ENCODE measurements at regions not wholly inside any gene's neighbourhood (a gene's known extent, or its start where the extent isn't known, plus 50 kb on each side); places are given as distances from the start of the nearest gene placed in this dataset.

DNA sequence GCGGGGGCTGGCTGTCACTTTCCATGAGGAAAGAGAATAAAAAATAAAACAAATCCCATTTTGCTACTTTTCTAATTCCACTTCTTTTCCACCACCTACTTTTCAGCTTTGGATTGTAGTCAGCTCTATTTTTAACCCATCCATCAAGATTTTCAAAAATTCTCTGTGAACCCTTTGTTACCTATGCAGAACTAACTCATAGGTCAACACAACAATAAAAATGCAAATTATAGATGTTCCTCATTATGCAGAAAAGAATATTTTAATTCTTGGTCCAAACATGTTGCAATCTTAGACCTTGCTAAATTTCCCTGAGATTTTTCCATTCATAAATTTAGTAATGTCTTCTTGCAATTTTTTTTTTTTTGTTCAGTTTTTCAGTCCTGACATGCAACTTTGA lies 454.5 kb downstream of the ADAMTS20 start:
- Histone ChIP-seq H3K9me3 (ENCODE audit: control insufficient read depth in 4 of 4, low read length in 3 of 4) (no peaks in the 10 kb centered on the region), H3K27ac (ENCODE audit: low read depth in 1 of 2, low read length in 2 of 2) (no peak overlapping the region), H3K4me1 (ENCODE audit: control insufficient read depth in 4 of 4, insufficient read depth in 4 of 4, low read length in 3 of 4) (no peaks in the 10 kb centered on the region), H3K4me3 (ENCODE audit: low read depth in 1 of 3, low read length in 3 of 3) (no peak overlapping the region), H3K9ac (ENCODE audit: low read depth in 1 of 2, low read length in 2 of 2) (no peak overlapping the region), H3K27me3 (ENCODE audit: control insufficient read depth in 4 of 4, insufficient read depth in 4 of 4, low read length in 3 of 4) (no peaks in the 10 kb centered on the region), H3K36me3 (ENCODE audit: control insufficient read depth in 4 of 4, insufficient read depth in 3 of 4, low read depth in 1 of 4, low read length in 3 of 4) (no peaks in the 10 kb centered on the region)
- TF ChIP-seq RXRA (IDR thresholded peaks at IDR 0.05) (no peak), SP1 (IDR thresholded peaks at IDR 0.05) (no peak), FOXA1 (IDR thresholded peaks at IDR 0.05) (no peak), HNF4G (IDR thresholded peaks at IDR 0.05) (no peak), NR2F2 (IDR thresholded peaks at IDR 0.05) (no peak), CTCF (IDR thresholded peaks at IDR 0.05; ENCODE audit: low read depth, low read length, missing input control) (no peak)
- TF ChIP-seq, protein P1, sequence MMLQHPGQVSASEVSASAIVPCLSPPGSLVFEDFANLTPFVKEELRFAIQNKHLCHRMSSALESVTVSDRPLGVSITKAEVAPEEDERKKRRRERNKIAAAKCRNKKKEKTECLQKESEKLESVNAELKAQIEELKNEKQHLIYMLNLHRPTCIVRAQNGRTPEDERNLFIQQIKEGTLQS (IDR thresholded peaks at IDR 0.05), result no peak
- DNase-seq (ENCODE audit: low spot score), result no peak
- 85% methylated on average over 1 of the region's 1 CpG for WGBS

- H3K27ac ChIP-seq (ENCODE audit: low read depth in 1 of 2, low read length in 2 of 2), result no peak overlapping the region
- TF ChIP-seq ZBTB33 (IDR thresholded peaks at IDR 0.05), result no peak
- TF ChIP-seq HNF4G (IDR thresholded peaks at IDR 0.05), result no peak
- TF ChIP-seq EGR1 (IDR thresholded peaks at IDR 0.05; ENCODE audit: low read depth in 2 of 2), result no peak
- TF ChIP-seq SP1 (IDR thresholded peaks at IDR 0.05), result no peak
- TF ChIP-seq HNF4A (conservative IDR thresholded peaks at IDR 0.05), result no peak
- TF ChIP-seq, protein P2, sequence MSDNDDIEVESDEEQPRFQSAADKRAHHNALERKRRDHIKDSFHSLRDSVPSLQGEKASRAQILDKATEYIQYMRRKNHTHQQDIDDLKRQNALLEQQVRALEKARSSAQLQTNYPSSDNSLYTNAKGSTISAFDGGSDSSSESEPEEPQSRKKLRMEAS (IDR thresholded peaks at IDR 0.05), result no peak
- TF ChIP-seq, protein P1 (IDR thresholded peaks at IDR 0.05), result no peak
- no peak for TF ChIP-seq RXRA (IDR thresholded peaks at IDR 0.05)
- TF ChIP-seq FOXA1 (IDR thresholded peaks at IDR 0.05), result no peak
- TF ChIP-seq TAF1 (conservative IDR thresholded peaks at IDR 0.05), result no peak
- no peak for TF ChIP-seq JUND (IDR thresholded peaks at IDR 0.05)
- TF ChIP-seq CTCF (IDR thresholded peaks at IDR 0.05; ENCODE audit: low read depth, low read length, missing input control), result no peak
- TF ChIP-seq REST (IDR thresholded peaks at IDR 0.05), result no peak
- TF ChIP-seq RAD21 (IDR thresholded peaks at IDR 0.05), result no peak
- no peak for TF ChIP-seq FOXA2 (IDR thresholded peaks at IDR 0.05)
- TF ChIP-seq YY1 (IDR thresholded peaks at IDR 0.05), result no peak
- no peak for TF ChIP-seq GABPA (IDR thresholded peaks at IDR 0.05 in 1 of 2, conservative IDR thresholded peaks at IDR 0.05 in 1 of 2)
- TF ChIP-seq NR2F2 (IDR thresholded peaks at IDR 0.05), result no peak
- H3K27me3 ChIP-seq (ENCODE audit: control insufficient read depth in 4 of 4, insufficient read depth in 4 of 4, low read length in 3 of 4), result no peaks in the 10 kb centered on the region
- no peaks in the 10 kb centered on the region for H3K4me1 ChIP-seq (ENCODE audit: control insufficient read depth in 4 of 4, insufficient read depth in 4 of 4, low read length in 3 of 4)
- no peak overlapping the region for H3K4me3 ChIP-seq (ENCODE audit: low read depth in 1 of 3, low read length in 3 of 3)
- H3K9me3 ChIP-seq (ENCODE audit: control insufficient read depth in 4 of 4, low read length in 3 of 4), result no peaks in the 10 kb centered on the region
- WGBS, result 76% methylated on average over 6 of the region's 6 CpGs
- H3K9ac ChIP-seq (ENCODE audit: low read depth in 1 of 2, low read length in 2 of 2), result no peak overlapping the region
- no peak for DNase-seq (ENCODE audit: low spot score)
- H3K36me3 ChIP-seq (ENCODE audit: control insufficient read depth in 4 of 4, insufficient read depth in 3 of 4, low read depth in 1 of 4, low read length in 3 of 4), result no peaks in the 10 kb centered on the region
Measured at GRCh38 chr12:43095669-43096280, 456.2 kb downstream of the ADAMTS20 start.

Measured in liver (tissue), 8 donors.